SK-N-SH (cell line): ENCODE measurements at regions not wholly inside any gene's neighbourhood (a gene's known extent, or its start where the extent isn't known, plus 50 kb on each side); places are given as distances from the start of the nearest gene placed in this dataset.

ENCODE experiments used
- EP300 ChIP-seq, 2 experiments: IDR thresholded peaks; 2 replicates each; pipeline versions ENCODE4 v1.4.0 to v1.6.1; 2012; ENCODE audit warnings: borderline replicate concordance in 1 of 2, low read depth in 1 of 2, low read length in 1 of 2
- FOXM1 ChIP-seq: IDR thresholded peaks from 2 replicates; pipeline ENCODE4 v1.4.0; 2012; ENCODE audit warnings: low read depth, mild to moderate bottlenecking
- GABPA ChIP-seq: IDR thresholded peaks from 2 replicates; pipeline ENCODE4 v1.4.0; 2012; ENCODE audit warnings: low read depth, mild to moderate bottlenecking
- RFX5 ChIP-seq: IDR thresholded peaks from 2 replicates; pipeline ENCODE4 v1.6.1; 2012; ENCODE audit warnings: mild to moderate bottlenecking, improper control_type of control experiment, low read length
- TCF12 ChIP-seq: IDR thresholded peaks from 2 replicates; pipeline ENCODE4 v1.4.0; 2012
- TF ChIP-seq, protein P1 (sequence below): IDR thresholded peaks from 2 replicates; pipeline ENCODE4 v1.6.1; 2012; ENCODE audit warnings: mild to moderate bottlenecking, low read depth, low read length, moderate library complexity
- TF ChIP-seq, protein P2 (sequence below): IDR thresholded peaks from 2 replicates; pipeline ENCODE4 v1.4.0; 2012; ENCODE audit warnings: low read depth, borderline replicate concordance
- TF ChIP-seq, protein P3 (sequence below): fragments of 200-600 bp; sonication (generic); IDR thresholded peaks from 2 replicates; pipeline ENCODE4 v1.6.1; 2017; ENCODE audit warnings: antibody characterized with exemption, mild to moderate bottlenecking, moderate library complexity

DNA sequence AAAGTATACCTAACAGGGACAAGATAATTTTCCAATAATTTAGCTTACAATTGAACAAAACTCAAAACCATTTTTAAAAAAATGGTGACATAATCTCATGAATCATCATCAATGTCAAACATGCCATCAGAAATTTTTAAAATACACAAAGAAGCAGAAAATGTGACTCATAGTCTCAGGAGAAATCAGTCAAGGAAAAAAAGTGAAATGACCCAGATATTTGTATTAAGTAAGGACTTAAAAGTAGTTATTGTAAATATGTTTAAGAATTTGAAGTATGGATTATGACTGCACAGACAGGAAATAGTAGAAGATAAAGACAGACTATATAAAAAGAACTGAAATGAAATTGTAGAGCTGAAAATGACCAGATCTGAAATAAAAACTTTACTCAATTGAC lies 473.9 kb upstream of the SYT4 start:
- TF ChIP-seq RFX5 (no peak), GABPA (no peak), FOXM1 (no peak), TCF12 (0 out of 2 replicates have a peak, but pooled peaks have one; percentile 9), EP300 (IDR thresholded peaks at IDR 0.05; ENCODE audit: borderline replicate concordance in 1 of 2, low read depth in 1 of 2, low read length in 1 of 2) (no peak)
- TF ChIP-seq, protein P1, sequence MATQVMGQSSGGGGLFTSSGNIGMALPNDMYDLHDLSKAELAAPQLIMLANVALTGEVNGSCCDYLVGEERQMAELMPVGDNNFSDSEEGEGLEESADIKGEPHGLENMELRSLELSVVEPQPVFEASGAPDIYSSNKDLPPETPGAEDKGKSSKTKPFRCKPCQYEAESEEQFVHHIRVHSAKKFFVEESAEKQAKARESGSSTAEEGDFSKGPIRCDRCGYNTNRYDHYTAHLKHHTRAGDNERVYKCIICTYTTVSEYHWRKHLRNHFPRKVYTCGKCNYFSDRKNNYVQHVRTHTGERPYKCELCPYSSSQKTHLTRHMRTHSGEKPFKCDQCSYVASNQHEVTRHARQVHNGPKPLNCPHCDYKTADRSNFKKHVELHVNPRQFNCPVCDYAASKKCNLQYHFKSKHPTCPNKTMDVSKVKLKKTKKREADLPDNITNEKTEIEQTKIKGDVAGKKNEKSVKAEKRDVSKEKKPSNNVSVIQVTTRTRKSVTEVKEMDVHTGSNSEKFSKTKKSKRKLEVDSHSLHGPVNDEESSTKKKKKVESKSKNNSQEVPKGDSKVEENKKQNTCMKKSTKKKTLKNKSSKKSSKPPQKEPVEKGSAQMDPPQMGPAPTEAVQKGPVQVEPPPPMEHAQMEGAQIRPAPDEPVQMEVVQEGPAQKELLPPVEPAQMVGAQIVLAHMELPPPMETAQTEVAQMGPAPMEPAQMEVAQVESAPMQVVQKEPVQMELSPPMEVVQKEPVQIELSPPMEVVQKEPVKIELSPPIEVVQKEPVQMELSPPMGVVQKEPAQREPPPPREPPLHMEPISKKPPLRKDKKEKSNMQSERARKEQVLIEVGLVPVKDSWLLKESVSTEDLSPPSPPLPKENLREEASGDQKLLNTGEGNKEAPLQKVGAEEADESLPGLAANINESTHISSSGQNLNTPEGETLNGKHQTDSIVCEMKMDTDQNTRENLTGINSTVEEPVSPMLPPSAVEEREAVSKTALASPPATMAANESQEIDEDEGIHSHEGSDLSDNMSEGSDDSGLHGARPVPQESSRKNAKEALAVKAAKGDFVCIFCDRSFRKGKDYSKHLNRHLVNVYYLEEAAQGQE = no peak
- TF ChIP-seq, protein P2, sequence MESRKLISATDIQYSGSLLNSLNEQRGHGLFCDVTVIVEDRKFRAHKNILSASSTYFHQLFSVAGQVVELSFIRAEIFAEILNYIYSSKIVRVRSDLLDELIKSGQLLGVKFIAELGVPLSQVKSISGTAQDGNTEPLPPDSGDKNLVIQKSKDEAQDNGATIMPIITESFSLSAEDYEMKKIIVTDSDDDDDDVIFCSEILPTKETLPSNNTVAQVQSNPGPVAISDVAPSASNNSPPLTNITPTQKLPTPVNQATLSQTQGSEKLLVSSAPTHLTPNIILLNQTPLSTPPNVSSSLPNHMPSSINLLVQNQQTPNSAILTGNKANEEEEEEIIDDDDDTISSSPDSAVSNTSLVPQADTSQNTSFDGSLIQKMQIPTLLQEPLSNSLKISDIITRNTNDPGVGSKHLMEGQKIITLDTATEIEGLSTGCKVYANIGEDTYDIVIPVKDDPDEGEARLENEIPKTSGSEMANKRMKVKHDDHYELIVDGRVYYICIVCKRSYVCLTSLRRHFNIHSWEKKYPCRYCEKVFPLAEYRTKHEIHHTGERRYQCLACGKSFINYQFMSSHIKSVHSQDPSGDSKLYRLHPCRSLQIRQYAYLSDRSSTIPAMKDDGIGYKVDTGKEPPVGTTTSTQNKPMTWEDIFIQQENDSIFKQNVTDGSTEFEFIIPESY = no peak
- TF ChIP-seq, protein P3, sequence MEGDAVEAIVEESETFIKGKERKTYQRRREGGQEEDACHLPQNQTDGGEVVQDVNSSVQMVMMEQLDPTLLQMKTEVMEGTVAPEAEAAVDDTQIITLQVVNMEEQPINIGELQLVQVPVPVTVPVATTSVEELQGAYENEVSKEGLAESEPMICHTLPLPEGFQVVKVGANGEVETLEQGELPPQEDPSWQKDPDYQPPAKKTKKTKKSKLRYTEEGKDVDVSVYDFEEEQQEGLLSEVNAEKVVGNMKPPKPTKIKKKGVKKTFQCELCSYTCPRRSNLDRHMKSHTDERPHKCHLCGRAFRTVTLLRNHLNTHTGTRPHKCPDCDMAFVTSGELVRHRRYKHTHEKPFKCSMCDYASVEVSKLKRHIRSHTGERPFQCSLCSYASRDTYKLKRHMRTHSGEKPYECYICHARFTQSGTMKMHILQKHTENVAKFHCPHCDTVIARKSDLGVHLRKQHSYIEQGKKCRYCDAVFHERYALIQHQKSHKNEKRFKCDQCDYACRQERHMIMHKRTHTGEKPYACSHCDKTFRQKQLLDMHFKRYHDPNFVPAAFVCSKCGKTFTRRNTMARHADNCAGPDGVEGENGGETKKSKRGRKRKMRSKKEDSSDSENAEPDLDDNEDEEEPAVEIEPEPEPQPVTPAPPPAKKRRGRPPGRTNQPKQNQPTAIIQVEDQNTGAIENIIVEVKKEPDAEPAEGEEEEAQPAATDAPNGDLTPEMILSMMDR = no peak
